ENCODE measurements at regions not wholly inside any gene's neighbourhood (a gene's known extent, or its start where the extent isn't known, plus 50 kb on each side); places are given as distances from the start of the nearest gene placed in this dataset.

- TF ChIP-seq SKIL (IDR thresholded peaks at IDR 0.05; ENCODE audit: low read depth, poor library complexity, severe bottlenecking) (no peak), IRF3 (IDR thresholded peaks at IDR 0.05) (no peak), HCFC1 (IDR thresholded peaks at IDR 0.05; ENCODE audit: low read length) (no peak), RAD21 (IDR thresholded peaks at IDR 0.05; ENCODE audit: insufficient read depth, low read depth, low read length) (no peak), EED (IDR thresholded peaks at IDR 0.05; ENCODE audit: low read depth) (no peak), TCF12 (IDR thresholded peaks at IDR 0.05; ENCODE audit: low read depth, low read length) (no peak), EP300 (IDR thresholded peaks at IDR 0.05; ENCODE audit: borderline replicate concordance in 1 of 2, control insufficient read depth in 1 of 2, low read depth in 2 of 2, low read length in 2 of 2) (no peak)
These were observed 1506.3 kb downstream of the ADGRL3 start (continued) for GRCh38 chr4:62706423-62706822.

DNA sequence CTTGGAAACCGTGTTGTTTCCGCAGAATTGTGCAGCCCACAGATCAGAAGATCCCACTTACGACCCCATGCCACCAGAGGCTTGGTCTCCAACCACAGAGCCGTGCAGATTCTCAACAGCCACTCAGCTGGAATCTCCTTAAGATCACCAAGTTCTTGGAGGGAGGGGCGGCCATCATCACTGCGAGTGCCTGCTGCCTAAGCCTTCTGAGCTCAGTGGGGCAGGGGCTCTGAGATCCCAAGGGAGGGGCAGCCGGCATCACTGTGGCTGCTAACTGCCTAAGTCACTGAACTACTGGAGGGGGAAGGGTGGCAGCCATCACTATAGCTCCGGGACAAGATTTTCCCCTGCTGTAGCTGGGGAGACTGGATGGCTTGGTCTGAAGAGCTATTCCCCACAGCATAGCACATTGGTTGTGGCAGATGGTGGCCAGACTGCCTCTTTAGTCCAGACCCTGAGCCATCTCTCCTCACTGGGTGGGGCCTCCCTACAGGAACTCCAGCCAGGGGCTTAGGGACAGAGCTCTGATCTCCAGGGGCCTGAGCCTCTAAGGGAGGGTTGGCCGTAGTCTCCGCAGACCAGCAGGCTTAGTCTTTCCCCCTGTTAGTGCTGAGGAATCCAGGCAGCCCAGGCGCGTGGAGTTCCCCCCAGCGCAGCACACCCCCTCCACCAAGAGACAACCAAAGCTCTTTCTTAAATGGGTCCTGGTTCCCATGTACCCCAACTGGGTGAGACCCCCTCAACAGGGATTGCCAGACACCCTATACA lies 1483.9 kb downstream of the ADGRL3 start:
- ChIA-PET CTCF (no interaction called here), RAD21 (ENCODE audit: unreplicated experiment) (no interaction called here), POLR2A (no interaction called here), SMC1A (ENCODE audit: uncharacterized antibody, unreplicated experiment) (no interaction called here)
- no TSS peak for BruUV-seq (replicated peaks)
- Histone ChIP-seq H3K9ac (ENCODE audit: control insufficient read depth, insufficient read depth, low read length) (no peak overlapping the region), H2AFZ (ENCODE audit: control insufficient read depth, low read depth, low read length) (no peak overlapping the region), H3K27me3 (replicated peaks in 1 of 2; ENCODE audit: control insufficient read depth in 2 of 2, insufficient read depth in 2 of 2, low read length in 1 of 2) (no peaks in the 10 kb centered on the region), H3K4me3 (no peak overlapping the region), H3K79me2 (ENCODE audit: control insufficient read depth, insufficient read depth, low read length) (no peaks in the 10 kb centered on the region), H4K20me1 (ENCODE audit: control insufficient read depth, insufficient read depth) (no peaks in the 10 kb centered on the region), H3K27ac (ENCODE audit: control insufficient read depth, insufficient read depth) (no peak overlapping the region), H3K36me3 (ENCODE audit: control insufficient read depth in 2 of 2, insufficient read depth in 2 of 2, low read length in 1 of 2) (no peaks in the 10 kb centered on the region), H3K9me3 (replicated peaks; ENCODE audit: control insufficient read depth, insufficient read depth, low read length) (no peaks in the 10 kb centered on the region), H3K4me2 (ENCODE audit: control insufficient read depth, insufficient read depth) (no peak overlapping the region), H3K4me1 (ENCODE audit: control insufficient read depth, insufficient read depth, low read length) (no peaks in the 10 kb centered on the region)
- 45% methylated on average over 13 of the region's 13 CpGs for WGBS (ENCODE audit: insufficient coverage, insufficient replicate concordance, low lambda C conversion rate, missing lambda C conversion rate)
- intact Hi-C loops (cut with micrococcal nuclease; ENCODE audit: unreplicated experiment): no loop called here
- FAIRE-seq (no peak), DNase-seq (ENCODE audit: low read depth, low spot score) (no peak), ATAC-seq (no peak)
- in situ Hi-C loops (cut with MboI): no loop called here
- no peak for TF ChIP-seq STAT3 (IDR thresholded peaks at IDR 0.05; ENCODE audit: low read depth, low read length)
- TF ChIP-seq, protein P1, sequence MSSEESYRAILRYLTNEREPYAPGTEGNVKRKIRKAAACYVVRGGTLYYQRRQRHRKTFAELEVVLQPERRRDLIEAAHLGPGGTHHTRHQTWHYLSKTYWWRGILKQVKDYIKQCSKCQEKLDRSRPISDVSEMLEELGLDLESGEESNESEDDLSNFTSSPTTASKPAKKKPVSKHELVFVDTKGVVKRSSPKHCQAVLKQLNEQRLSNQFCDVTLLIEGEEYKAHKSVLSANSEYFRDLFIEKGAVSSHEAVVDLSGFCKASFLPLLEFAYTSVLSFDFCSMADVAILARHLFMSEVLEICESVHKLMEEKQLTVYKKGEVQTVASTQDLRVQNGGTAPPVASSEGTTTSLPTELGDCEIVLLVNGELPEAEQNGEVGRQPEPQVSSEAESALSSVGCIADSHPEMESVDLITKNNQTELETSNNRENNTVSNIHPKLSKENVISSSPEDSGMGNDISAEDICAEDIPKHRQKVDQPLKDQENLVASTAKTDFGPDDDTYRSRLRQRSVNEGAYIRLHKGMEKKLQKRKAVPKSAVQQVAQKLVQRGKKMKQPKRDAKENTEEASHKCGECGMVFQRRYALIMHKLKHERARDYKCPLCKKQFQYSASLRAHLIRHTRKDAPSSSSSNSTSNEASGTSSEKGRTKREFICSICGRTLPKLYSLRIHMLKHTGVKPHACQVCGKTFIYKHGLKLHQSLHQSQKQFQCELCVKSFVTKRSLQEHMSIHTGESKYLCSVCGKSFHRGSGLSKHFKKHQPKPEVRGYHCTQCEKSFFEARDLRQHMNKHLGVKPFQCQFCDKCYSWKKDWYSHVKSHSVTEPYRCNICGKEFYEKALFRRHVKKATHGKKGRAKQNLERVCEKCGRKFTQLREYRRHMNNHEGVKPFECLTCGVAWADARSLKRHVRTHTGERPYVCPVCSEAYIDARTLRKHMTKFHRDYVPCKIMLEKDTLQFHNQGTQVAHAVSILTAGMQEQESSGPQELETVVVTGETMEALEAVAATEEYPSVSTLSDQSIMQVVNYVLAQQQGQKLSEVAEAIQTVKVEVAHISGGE (CRISPR knock-in tag; IDR thresholded peaks at IDR 0.05): no peak
- TF ChIP-seq PML (IDR thresholded peaks at IDR 0.05; ENCODE audit: low read length): no peak
- TF ChIP-seq CREM (IDR thresholded peaks at IDR 0.05; ENCODE audit: low read depth): no peak
- no peak for TF ChIP-seq RFX5 (IDR thresholded peaks at IDR 0.05; ENCODE audit: low read depth, low read length)
- TF ChIP-seq SIX5 (IDR thresholded peaks at IDR 0.05; ENCODE audit: low read depth, low read length, severe bottlenecking): no peak

Measured in GM12878 (cell line).